Stimulated activated naive CD4-positive, alpha-beta T cell (primary cell): ENCODE measurements at regions not wholly inside any gene's neighbourhood (a gene's known extent, or its start where the extent isn't known, plus 50 kb on each side); places are given as distances from the start of the nearest gene placed in this dataset.

Experiments
- DNase-seq, 6 experiments: peaks; one replicate each; lab custom pipeline; 2025; lab: John Stamatoyannopoulos, UW

- DNase-seq: no peak
Observed at GRCh38 chr6:16974704-16975359, 127.0 kb upstream of the STMND1 start.

- no peak for DNase-seq
Observed at GRCh38 chr6:16974387-16974673, 127.5 kb upstream of the STMND1 start.

GRCh38 chr6:16973545-16974386 is 128.1 kb upstream of the STMND1 start:
- no peak for DNase-seq

- DNase-seq: no peak
Observed at GRCh38 chr6:16973051-16973450, 128.8 kb upstream of the STMND1 start.

GRCh38 chr6:16972535-16972934 is 129.3 kb upstream of the STMND1 start:
- no peak for DNase-seq

GRCh38 chr6:16969699-16970655 is 131.9 kb upstream of the STMND1 start:
- no peak for DNase-seq

GRCh38 chr6:16968101-16968500 is 133.7 kb upstream of the STMND1 start:
- DNase-seq: no peak

- no peak for DNase-seq
Observed at GRCh38 chr6:16967470-16967817, 134.4 kb upstream of the STMND1 start.

GRCh38 chr6:16966791-16967469 is 134.9 kb upstream of the STMND1 start:
- no peak for DNase-seq

GRCh38 chr6:16965689-16966088 is 136.2 kb upstream of the STMND1 start:
- DNase-seq: no peak

GRCh38 chr6:16964553-16965499 is 137.0 kb upstream of the STMND1 start:
- DNase-seq: peak in 3 of 6 experiments; percentile 3 to 11 (median 6)

- DNase-seq: no peak
Observed at GRCh38 chr6:16961577-16961976, 140.3 kb upstream of the STMND1 start.

- no peak for DNase-seq
Observed at GRCh38 chr6:16959789-16960188, 142.1 kb upstream of the STMND1 start.

GRCh38 chr6:16956361-16956760 is 145.5 kb upstream of the STMND1 start:
- no peak for DNase-seq

GRCh38 chr6:16955899-16956298 is 146.0 kb upstream of the STMND1 start:
- no peak for DNase-seq

- no peak for DNase-seq
Observed at GRCh38 chr6:16953905-16954304, 147.9 kb upstream of the STMND1 start.

GRCh38 chr6:16953446-16953845 is 148.4 kb upstream of the STMND1 start:
- no peak for DNase-seq

GRCh38 chr6:16950825-16951495 is 150.9 kb upstream of the STMND1 start:
- DNase-seq: no peak

GRCh38 chr6:16950302-16950701 is 151.5 kb upstream of the STMND1 start:
- DNase-seq: no peak

- no peak for DNase-seq
Observed at GRCh38 chr6:16949716-16950115, 152.1 kb upstream of the STMND1 start.
